ENCODE measurements at regions not wholly inside any gene's neighbourhood (a gene's known extent, or its start where the extent isn't known, plus 50 kb on each side); places are given as distances from the start of the nearest gene placed in this dataset.

DNA sequence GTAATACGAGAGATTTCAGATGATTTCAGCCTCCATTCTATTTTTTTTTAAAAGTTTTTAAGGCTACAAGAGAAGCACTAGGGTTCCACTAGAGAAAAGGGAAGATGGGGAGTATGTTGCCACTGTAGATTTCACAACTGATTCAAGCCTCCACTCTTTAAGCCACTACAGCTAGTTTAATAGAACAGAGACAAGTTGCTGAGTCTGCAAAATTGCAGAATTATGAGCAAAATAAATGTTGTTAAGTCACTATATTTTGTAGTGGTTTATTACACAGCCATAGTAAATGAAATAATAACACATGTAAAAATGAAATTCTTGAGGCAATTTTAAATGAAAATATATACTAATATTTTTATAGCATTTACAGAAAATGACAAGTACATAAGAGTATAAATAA lies 96.0 kb upstream of the POT1 start:
- no peak for TF ChIP-seq EZH2 (IDR thresholded peaks at IDR 0.05; ENCODE audit: low read length, missing control alignments)
- TF ChIP-seq, protein P1, sequence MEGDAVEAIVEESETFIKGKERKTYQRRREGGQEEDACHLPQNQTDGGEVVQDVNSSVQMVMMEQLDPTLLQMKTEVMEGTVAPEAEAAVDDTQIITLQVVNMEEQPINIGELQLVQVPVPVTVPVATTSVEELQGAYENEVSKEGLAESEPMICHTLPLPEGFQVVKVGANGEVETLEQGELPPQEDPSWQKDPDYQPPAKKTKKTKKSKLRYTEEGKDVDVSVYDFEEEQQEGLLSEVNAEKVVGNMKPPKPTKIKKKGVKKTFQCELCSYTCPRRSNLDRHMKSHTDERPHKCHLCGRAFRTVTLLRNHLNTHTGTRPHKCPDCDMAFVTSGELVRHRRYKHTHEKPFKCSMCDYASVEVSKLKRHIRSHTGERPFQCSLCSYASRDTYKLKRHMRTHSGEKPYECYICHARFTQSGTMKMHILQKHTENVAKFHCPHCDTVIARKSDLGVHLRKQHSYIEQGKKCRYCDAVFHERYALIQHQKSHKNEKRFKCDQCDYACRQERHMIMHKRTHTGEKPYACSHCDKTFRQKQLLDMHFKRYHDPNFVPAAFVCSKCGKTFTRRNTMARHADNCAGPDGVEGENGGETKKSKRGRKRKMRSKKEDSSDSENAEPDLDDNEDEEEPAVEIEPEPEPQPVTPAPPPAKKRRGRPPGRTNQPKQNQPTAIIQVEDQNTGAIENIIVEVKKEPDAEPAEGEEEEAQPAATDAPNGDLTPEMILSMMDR (conservative IDR thresholded peaks at IDR 0.05 in 1 of 2, IDR thresholded peaks at IDR 0.05 in 1 of 2; ENCODE audit: low read depth in 1 of 2, low read length in 2 of 2), result no peak

Data from fibroblast of lung (primary cell).